GM19438 (cell line): ENCODE measurements at regions not wholly inside any gene's neighbourhood (a gene's known extent, or its start where the extent isn't known, plus 50 kb on each side); places are given as distances from the start of the nearest gene placed in this dataset.

Experiments
- ATAC-seq: cut with Tn5 transposase; IDR thresholded peaks from one replicate; pipeline ENCODE4 v1.9.1; 2021; ENCODE audit warnings: low read depth; ENCODE audit not compliant: unreplicated experiment

GRCh38 chr7:12741951-12742575, 54.6 kb downstream of the ARL4A start:
- ATAC-seq = no peak

- no peak for ATAC-seq
These were observed 58.8 kb downstream of the ARL4A start for GRCh38 chr7:12746211-12746610.

GRCh38 chr7:12747687-12748306, 60.4 kb downstream of the ARL4A start:
- ATAC-seq = no peak

GRCh38 chr7:12749069-12749468, 61.6 kb downstream of the ARL4A start:
- no peak for ATAC-seq

GRCh38 chr7:12749746-12750145, 62.3 kb downstream of the ARL4A start:
- no peak for ATAC-seq

GRCh38 chr7:12751764-12752163, 64.3 kb downstream of the ARL4A start:
- no peak for ATAC-seq

GRCh38 chr7:12754179-12754578, 66.7 kb downstream of the ARL4A start:
- no peak for ATAC-seq

GRCh38 chr7:12756821-12757220, 69.4 kb downstream of the ARL4A start:
- no peak for ATAC-seq

GRCh38 chr7:12757443-12757842, 70.0 kb downstream of the ARL4A start:
- ATAC-seq = no peak

GRCh38 chr7:12759151-12759550, 71.7 kb downstream of the ARL4A start:
- ATAC-seq = no peak

- no peak for ATAC-seq
These were observed 73.7 kb downstream of the ARL4A start for GRCh38 chr7:12761111-12761510.

- ATAC-seq = no peak
These were observed 74.3 kb downstream of the ARL4A start for GRCh38 chr7:12761691-12762090.

GRCh38 chr7:12764458-12764891, 77.0 kb downstream of the ARL4A start:
- ATAC-seq = no peak

- ATAC-seq = no peak
These were observed 78.1 kb downstream of the ARL4A start for GRCh38 chr7:12765431-12766100.

GRCh38 chr7:12766416-12766815, 79.0 kb downstream of the ARL4A start:
- ATAC-seq = no peak

GRCh38 chr7:12768948-12769347, 81.5 kb downstream of the ARL4A start:
- ATAC-seq = no peak

GRCh38 chr7:12769444-12769843, 82.0 kb downstream of the ARL4A start:
- no peak for ATAC-seq

- no peak for ATAC-seq
These were observed 83.0 kb downstream of the ARL4A start for GRCh38 chr7:12770227-12770975.

GRCh38 chr7:12771378-12771877, 84.0 kb downstream of the ARL4A start:
- ATAC-seq = no peak

GRCh38 chr7:12772768-12773167, 85.3 kb downstream of the ARL4A start:
- no peak for ATAC-seq

- ATAC-seq = no peak
These were observed 89.8 kb downstream of the ARL4A start for GRCh38 chr7:12777257-12777656.
